ENCODE measurements at regions not wholly inside any gene's neighbourhood (a gene's known extent, or its start where the extent isn't known, plus 50 kb on each side); places are given as distances from the start of the nearest gene placed in this dataset.

- H3K9me3 Mint-ChIP-seq, result no peaks in the 10 kb centered on the region
- Histone ChIP-seq H3K36me3 (ENCODE audit: control insufficient read depth, insufficient read depth, low read length) (no peaks in the 10 kb centered on the region), H3K27me3 (ENCODE audit: control insufficient read depth, insufficient read depth, low read length, poor library complexity, severe bottlenecking) (no peaks in the 10 kb centered on the region), H3K9me3 (ENCODE audit: control insufficient read depth, low read length) (no peaks in the 10 kb centered on the region), H3K27ac (ENCODE audit: low read depth, low read length) (no peak overlapping the region), H3K4me3 (ENCODE audit: low read length) (no peak overlapping the region), H3K9ac (ENCODE audit: extremely low read depth, low read length, poor library complexity, severe bottlenecking) (no peak overlapping the region), H3K4me1 (ENCODE audit: control insufficient read depth, insufficient read depth, low read length) (no peaks in the 10 kb centered on the region)
- no peaks in the 10 kb centered on the region for H3K27me3 Mint-ChIP-seq (ENCODE audit: insufficient read depth)
- H3K27ac Mint-ChIP-seq, result no peak overlapping the region
- 89 to 92% methylated on average over 3 of the region's 3 CpGs for WGBS, 2 experiments (ENCODE audit: insufficient coverage in 1 of 2, insufficient read length in 1 of 2)
- no peak for TF ChIP-seq CTCF (conservative IDR thresholded peaks at IDR 0.05)
- DNase-seq, result no peak
- no peak overlapping the region for H3K4me3 Mint-ChIP-seq
- peaks cover 4% of the 10 kb centered on the region for H3K4me1 Mint-ChIP-seq
- no peaks in the 10 kb centered on the region for H3K36me3 Mint-ChIP-seq (ENCODE audit: low read depth)
Measured at GRCh38 chr16:74213372-74213771, 83.2 kb upstream of the PSMD7 start.

GRCh38 chr16:74210245-74210644 lies 86.4 kb upstream of the PSMD7 start:
- Histone ChIP-seq H3K27me3 (ENCODE audit: control insufficient read depth, insufficient read depth, low read length, poor library complexity, severe bottlenecking) (no peaks in the 10 kb centered on the region), H3K36me3 (ENCODE audit: control insufficient read depth, insufficient read depth, low read length) (no peaks in the 10 kb centered on the region), H3K4me1 (ENCODE audit: control insufficient read depth, insufficient read depth, low read length) (no peaks in the 10 kb centered on the region), H3K9me3 (ENCODE audit: control insufficient read depth, low read length) (no peaks in the 10 kb centered on the region), H3K4me3 (ENCODE audit: low read length) (no peak overlapping the region), H3K9ac (ENCODE audit: extremely low read depth, low read length, poor library complexity, severe bottlenecking) (no peak overlapping the region), H3K27ac (ENCODE audit: low read depth, low read length) (no peak overlapping the region)
- H3K4me3 Mint-ChIP-seq, result no peak overlapping the region
- H3K27me3 Mint-ChIP-seq (ENCODE audit: insufficient read depth), result no peaks in the 10 kb centered on the region
- 91% methylated on average over 1 of the region's 1 CpG; no CpG with 5 or more reads in 1 of the 2 experiments for whole genome bisulfite sequencing, 2 experiments (ENCODE audit: insufficient coverage in 1 of 2, insufficient read length in 1 of 2)
- H3K27ac Mint-ChIP-seq, result no peak overlapping the region
- no peaks in the 10 kb centered on the region for H3K9me3 Mint-ChIP-seq
- peaks cover 4% of the 10 kb centered on the region for H3K4me1 Mint-ChIP-seq
- no peaks in the 10 kb centered on the region for H3K36me3 Mint-ChIP-seq (ENCODE audit: low read depth)
- no peak for TF ChIP-seq CTCF (conservative IDR thresholded peaks at IDR 0.05)
- no peak for DNase-seq

GRCh38 chr16:74202009-74202408 lies 94.6 kb upstream of the PSMD7 start:
- 92% methylated on average over 4 of the region's 5 CpGs; no CpG with 5 or more reads in 1 of the 2 experiments for WGBS, 2 experiments (ENCODE audit: insufficient coverage in 1 of 2, insufficient read length in 1 of 2)
- no peaks in the 10 kb centered on the region for H3K36me3 Mint-ChIP-seq (ENCODE audit: low read depth)
- H3K4me3 Mint-ChIP-seq, result no peak overlapping the region

More at GRCh38 chr16:74202009-74202408, 94.6 kb upstream of the PSMD7 start:
- Histone ChIP-seq H3K4me1 (ENCODE audit: control insufficient read depth, insufficient read depth, low read length) (peaks cover 7% of the 10 kb centered on the region), H3K4me3 (ENCODE audit: low read length) (no peak overlapping the region), H3K9me3 (ENCODE audit: control insufficient read depth, low read length) (peaks cover 10% of the 10 kb centered on the region), H3K36me3 (ENCODE audit: control insufficient read depth, insufficient read depth, low read length) (no peaks in the 10 kb centered on the region), H3K9ac (ENCODE audit: extremely low read depth, low read length, poor library complexity, severe bottlenecking) (no peak overlapping the region), H3K27ac (ENCODE audit: low read depth, low read length) (no peak overlapping the region), H3K27me3 (ENCODE audit: control insufficient read depth, insufficient read depth, low read length, poor library complexity, severe bottlenecking) (no peaks in the 10 kb centered on the region)
- Mint-ChIP-seq H3K4me1 (peaks cover 10% of the 10 kb centered on the region), H3K9me3 (peaks cover 5% of the 10 kb centered on the region), H3K27me3 (ENCODE audit: insufficient read depth) (no peaks in the 10 kb centered on the region), H3K27ac (no peak overlapping the region)
- DNase-seq, result no peak
- no peak for TF ChIP-seq CTCF (conservative IDR thresholded peaks at IDR 0.05)

Measured in endodermal cell (in vitro differentiated cells).